ENCODE measurements at regions not wholly inside any gene's neighbourhood (a gene's known extent, or its start where the extent isn't known, plus 50 kb on each side); places are given as distances from the start of the nearest gene placed in this dataset.

GRCh38 chr3:1963896-1964295 lies 134.8 kb upstream of the CNTN4 start:
- TF ChIP-seq MBD2 (IDR thresholded peaks at IDR 0.05; ENCODE audit: borderline replicate concordance, low read depth): no peak
- no peak for TF ChIP-seq ARID1B (IDR thresholded peaks at IDR 0.05)
- TF ChIP-seq POLR2A (conservative IDR thresholded peaks at IDR 0.05): no peak
- TF ChIP-seq ZNF263 (CRISPR knock-in tag; IDR thresholded peaks at IDR 0.05; ENCODE audit: borderline replicate concordance): no peak
- TF ChIP-seq ZNF561 (CRISPR knock-in tag; conservative IDR thresholded peaks at IDR 0.05): no peak
- TF ChIP-seq MED1 (CRISPR knock-in tag; IDR thresholded peaks at IDR 0.05; ENCODE audit: borderline replicate concordance): no peak
- TF ChIP-seq ATF6 (CRISPR knock-in tag; IDR thresholded peaks at IDR 0.05): no peak
